GM23338 (cell line): ENCODE measurements at regions not wholly inside any gene's neighbourhood (a gene's known extent, or its start where the extent isn't known, plus 50 kb on each side); places are given as distances from the start of the nearest gene placed in this dataset.

Experiments
- ATAC-seq: fragments of 200-7000 bp; cut with Tn5 transposase; 3 replicates; pipeline ENCODE4 v1.9.1; 2020
- DNase-seq: peaks from one replicate; pipeline ENCODE4 v3.0.0-alpha.2; 2015; ENCODE audit warnings: low spot score
- H2AFZ ChIP-seq: fragments of 200-600 bp; sonication (generic); 2 replicates; pipeline ENCODE4 v1.8.0; 2016; ENCODE audit warnings: antibody characterized with exemption, mild to moderate bottlenecking, moderate library complexity
- H3F3A ChIP-seq: fragments of 200-600 bp; sonication (generic); replicated peaks from 2 replicates; pipeline ENCODE4 v1.8.0; 2017; ENCODE audit warnings: antibody characterized with exemption, mixed run types, low read depth
- H3K27ac ChIP-seq: fragments of 200-600 bp; sonication (generic); 2 replicates; pipeline ENCODE4 v1.6.1; 2016; ENCODE audit warnings: low read depth
- H3K27me3 ChIP-seq: fragments of 200-600 bp; sonication (generic); 2 replicates; pipeline ENCODE4 v1.8.0; 2016; ENCODE audit warnings: mild to moderate bottlenecking, mixed run types, moderate library complexity; ENCODE audit not compliant: insufficient read depth
- H3K36me3 ChIP-seq: fragments of 200-600 bp; sonication (generic); 2 replicates; pipeline ENCODE4 v1.8.0; 2016; ENCODE audit warnings: mild to moderate bottlenecking; ENCODE audit not compliant: insufficient read depth
- H3K4me1 ChIP-seq: fragments of 200-600 bp; sonication (generic); 2 replicates; pipeline ENCODE4 v1.8.0; 2016; ENCODE audit warnings: mild to moderate bottlenecking, moderate library complexity; ENCODE audit not compliant: insufficient read depth
- H3K4me2 ChIP-seq: fragments of 200-600 bp; sonication (generic); 2 replicates; pipeline ENCODE4 v1.7.1; 2017; ENCODE audit warnings: mixed run types
- H3K4me3 ChIP-seq: fragments of 200-600 bp; sonication (generic); 2 replicates; pipeline ENCODE4 v1.6.1; 2016; ENCODE audit warnings: mixed run types
- H3K79me2 ChIP-seq: fragments of 200-600 bp; sonication (generic); replicated peaks from 2 replicates; pipeline ENCODE4 v1.8.0; 2017; ENCODE audit warnings: mild to moderate bottlenecking; ENCODE audit not compliant: insufficient read depth
- H3K9me2 ChIP-seq: fragments of 200-600 bp; sonication (generic); 2 replicates; pipeline ENCODE4 v1.8.0; 2017; ENCODE audit not compliant: insufficient read depth
- H4K20me1 ChIP-seq: fragments of 200-600 bp; sonication (generic); replicated peaks from 2 replicates; pipeline ENCODE4 v1.8.0; 2017; ENCODE audit warnings: mild to moderate bottlenecking; ENCODE audit not compliant: insufficient read depth
- H3K27ac Mint-ChIP-seq: 2 replicates; pipeline ENCODE4 v1.8.0; 2020; ENCODE audit warnings: inconsistent platforms, mild to moderate bottlenecking, moderate library complexity, mixed read lengths
- H3K27me3 Mint-ChIP-seq: 3 replicates; pipeline ENCODE4 v1.8.0; 2022; ENCODE audit warnings: low read depth, mild to moderate bottlenecking, moderate library complexity, mixed read lengths, inconsistent platforms; ENCODE audit not compliant: insufficient read depth, poor library complexity
- H3K36me3 Mint-ChIP-seq: 3 replicates; pipeline ENCODE4 v1.8.0; 2021; ENCODE audit warnings: low read depth, mild to moderate bottlenecking, inconsistent platforms, moderate library complexity, mixed read lengths
- H3K4me1 Mint-ChIP-seq: 3 replicates; pipeline ENCODE4 v1.8.0; 2020; ENCODE audit warnings: mild to moderate bottlenecking, inconsistent platforms, mixed read lengths
- H3K4me3 Mint-ChIP-seq: 3 replicates; pipeline ENCODE4 v1.8.0; 2021; ENCODE audit warnings: moderate library complexity, mild to moderate bottlenecking, inconsistent platforms, mixed read lengths
- H3K9me3 Mint-ChIP-seq: 3 replicates; pipeline ENCODE4 v1.8.0; 2020; ENCODE audit warnings: moderate library complexity, mild to moderate bottlenecking, inconsistent platforms, mixed read lengths
- EZH2phosphoT487 ChIP-seq: fragments of 200-600 bp; sonication (generic); IDR thresholded peaks from one replicate; pipeline ENCODE4 v1.8.1; 2018; ENCODE audit warnings: antibody characterized with exemption; ENCODE audit not compliant: unreplicated experiment
- NANOG ChIP-seq: IDR thresholded peaks from 2 replicates; pipeline ENCODE4 v1.6.1; 2016; ENCODE audit warnings: antibody characterized with exemption, borderline replicate concordance
- POLR2AphosphoS5 ChIP-seq: IDR thresholded peaks from 2 replicates; pipeline ENCODE4 v1.6.1; 2016; ENCODE audit warnings: antibody characterized with exemption, low read depth
- STAT1 ChIP-seq: IDR thresholded peaks from one replicate; pipeline ENCODE4 v1.6.1; 2016; ENCODE audit warnings: antibody characterized with exemption; ENCODE audit not compliant: unreplicated experiment
- ZNF331 ChIP-seq: fragments of 250-450 bp; sonication (Bioruptor Pico); IDR thresholded peaks from 2 replicates; pipeline ENCODE4 v1.5.0; 2020; ENCODE audit warnings: low read depth, mild to moderate bottlenecking, moderate library complexity
- TF ChIP-seq, protein P1 (sequence below): IDR thresholded peaks from one replicate; pipeline ENCODE4 v1.6.1; 2018; ENCODE audit warnings: antibody characterized with exemption; ENCODE audit not compliant: unreplicated experiment
- TF ChIP-seq, protein P2 (sequence below), 2 experiments: fragments of 200-600 bp in 1 of 2; sonication (generic) in 1 of 2; conservative IDR thresholded peaks; 2 replicates each; pipeline versions ENCODE4 v1.5.1 to v1.6.1; 2016 to 2017; ENCODE audit warnings: antibody characterized with exemption in 2 of 2, low read depth in 2 of 2, mild to moderate bottlenecking in 2 of 2, moderate library complexity in 1 of 2
- TF ChIP-seq, protein P3 (sequence below): fragments of 250-450 bp; sonication (Bioruptor Pico); IDR thresholded peaks from 2 replicates; pipeline ENCODE4 v1.5.0; 2020; ENCODE audit warnings: mild to moderate bottlenecking, moderate library complexity

DNA sequence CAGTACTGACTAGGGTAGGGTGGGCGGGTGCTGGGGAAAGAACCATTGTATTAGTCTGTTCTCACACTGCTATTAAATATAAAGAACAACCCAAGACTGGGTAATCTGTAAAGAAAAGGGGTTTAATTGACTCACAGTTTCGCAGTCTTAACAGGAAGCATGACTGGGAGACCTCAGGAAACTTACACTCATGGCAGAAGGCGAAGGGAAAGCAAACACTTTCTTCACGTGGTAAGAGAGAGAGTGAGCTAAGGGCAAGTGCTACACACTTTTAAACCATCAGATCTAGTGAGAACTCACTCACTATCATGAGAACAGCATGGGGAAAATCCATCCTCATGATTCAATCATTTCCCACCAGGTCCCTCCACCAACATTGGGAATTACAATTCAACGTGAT, 98.0 kb downstream of the OXSM start:
- DNase-seq = no peak
- Histone ChIP-seq H3K4me2 (no peak overlapping the region), H3K27me3 (no peaks in the 10 kb centered on the region), H3K36me3 (no peaks in the 10 kb centered on the region), H3F3A (no peaks in the 10 kb centered on the region), H3K4me3 (no peak overlapping the region), H4K20me1 (no peaks in the 10 kb centered on the region), H2AFZ (no peak overlapping the region), H3K9me2 (peaks cover 4% of the 10 kb centered on the region; the same call in 1 of the 2 replicates), H3K4me1 (peaks cover 11% of the 10 kb centered on the region), H3K27ac (no peak overlapping the region), H3K79me2 (no peaks in the 10 kb centered on the region)
- Mint-ChIP-seq H3K27ac (no peak overlapping the region), H3K4me3 (no peak overlapping the region), H3K27me3 (peaks cover 4% of the 10 kb centered on the region), H3K36me3 (no peaks in the 10 kb centered on the region), H3K4me1 (peaks cover 12% of the 10 kb centered on the region; the same call in 2 of the 3 replicates), H3K9me3 (no peaks in the 10 kb centered on the region)
- no peak for TF ChIP-seq STAT1
- TF ChIP-seq NANOG = no peak
- TF ChIP-seq, protein P1, sequence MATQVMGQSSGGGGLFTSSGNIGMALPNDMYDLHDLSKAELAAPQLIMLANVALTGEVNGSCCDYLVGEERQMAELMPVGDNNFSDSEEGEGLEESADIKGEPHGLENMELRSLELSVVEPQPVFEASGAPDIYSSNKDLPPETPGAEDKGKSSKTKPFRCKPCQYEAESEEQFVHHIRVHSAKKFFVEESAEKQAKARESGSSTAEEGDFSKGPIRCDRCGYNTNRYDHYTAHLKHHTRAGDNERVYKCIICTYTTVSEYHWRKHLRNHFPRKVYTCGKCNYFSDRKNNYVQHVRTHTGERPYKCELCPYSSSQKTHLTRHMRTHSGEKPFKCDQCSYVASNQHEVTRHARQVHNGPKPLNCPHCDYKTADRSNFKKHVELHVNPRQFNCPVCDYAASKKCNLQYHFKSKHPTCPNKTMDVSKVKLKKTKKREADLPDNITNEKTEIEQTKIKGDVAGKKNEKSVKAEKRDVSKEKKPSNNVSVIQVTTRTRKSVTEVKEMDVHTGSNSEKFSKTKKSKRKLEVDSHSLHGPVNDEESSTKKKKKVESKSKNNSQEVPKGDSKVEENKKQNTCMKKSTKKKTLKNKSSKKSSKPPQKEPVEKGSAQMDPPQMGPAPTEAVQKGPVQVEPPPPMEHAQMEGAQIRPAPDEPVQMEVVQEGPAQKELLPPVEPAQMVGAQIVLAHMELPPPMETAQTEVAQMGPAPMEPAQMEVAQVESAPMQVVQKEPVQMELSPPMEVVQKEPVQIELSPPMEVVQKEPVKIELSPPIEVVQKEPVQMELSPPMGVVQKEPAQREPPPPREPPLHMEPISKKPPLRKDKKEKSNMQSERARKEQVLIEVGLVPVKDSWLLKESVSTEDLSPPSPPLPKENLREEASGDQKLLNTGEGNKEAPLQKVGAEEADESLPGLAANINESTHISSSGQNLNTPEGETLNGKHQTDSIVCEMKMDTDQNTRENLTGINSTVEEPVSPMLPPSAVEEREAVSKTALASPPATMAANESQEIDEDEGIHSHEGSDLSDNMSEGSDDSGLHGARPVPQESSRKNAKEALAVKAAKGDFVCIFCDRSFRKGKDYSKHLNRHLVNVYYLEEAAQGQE = no peak
- TF ChIP-seq, protein P2, sequence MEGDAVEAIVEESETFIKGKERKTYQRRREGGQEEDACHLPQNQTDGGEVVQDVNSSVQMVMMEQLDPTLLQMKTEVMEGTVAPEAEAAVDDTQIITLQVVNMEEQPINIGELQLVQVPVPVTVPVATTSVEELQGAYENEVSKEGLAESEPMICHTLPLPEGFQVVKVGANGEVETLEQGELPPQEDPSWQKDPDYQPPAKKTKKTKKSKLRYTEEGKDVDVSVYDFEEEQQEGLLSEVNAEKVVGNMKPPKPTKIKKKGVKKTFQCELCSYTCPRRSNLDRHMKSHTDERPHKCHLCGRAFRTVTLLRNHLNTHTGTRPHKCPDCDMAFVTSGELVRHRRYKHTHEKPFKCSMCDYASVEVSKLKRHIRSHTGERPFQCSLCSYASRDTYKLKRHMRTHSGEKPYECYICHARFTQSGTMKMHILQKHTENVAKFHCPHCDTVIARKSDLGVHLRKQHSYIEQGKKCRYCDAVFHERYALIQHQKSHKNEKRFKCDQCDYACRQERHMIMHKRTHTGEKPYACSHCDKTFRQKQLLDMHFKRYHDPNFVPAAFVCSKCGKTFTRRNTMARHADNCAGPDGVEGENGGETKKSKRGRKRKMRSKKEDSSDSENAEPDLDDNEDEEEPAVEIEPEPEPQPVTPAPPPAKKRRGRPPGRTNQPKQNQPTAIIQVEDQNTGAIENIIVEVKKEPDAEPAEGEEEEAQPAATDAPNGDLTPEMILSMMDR (conservative IDR thresholded peaks at IDR 0.05; ENCODE audit: low read depth in 2 of 2) = no peak
- no peak for TF ChIP-seq EZH2phosphoT487
- no peak for TF ChIP-seq POLR2AphosphoS5
- TF ChIP-seq ZNF331 (CRISPR knock-in tag) = no peak
- TF ChIP-seq, protein P3, sequence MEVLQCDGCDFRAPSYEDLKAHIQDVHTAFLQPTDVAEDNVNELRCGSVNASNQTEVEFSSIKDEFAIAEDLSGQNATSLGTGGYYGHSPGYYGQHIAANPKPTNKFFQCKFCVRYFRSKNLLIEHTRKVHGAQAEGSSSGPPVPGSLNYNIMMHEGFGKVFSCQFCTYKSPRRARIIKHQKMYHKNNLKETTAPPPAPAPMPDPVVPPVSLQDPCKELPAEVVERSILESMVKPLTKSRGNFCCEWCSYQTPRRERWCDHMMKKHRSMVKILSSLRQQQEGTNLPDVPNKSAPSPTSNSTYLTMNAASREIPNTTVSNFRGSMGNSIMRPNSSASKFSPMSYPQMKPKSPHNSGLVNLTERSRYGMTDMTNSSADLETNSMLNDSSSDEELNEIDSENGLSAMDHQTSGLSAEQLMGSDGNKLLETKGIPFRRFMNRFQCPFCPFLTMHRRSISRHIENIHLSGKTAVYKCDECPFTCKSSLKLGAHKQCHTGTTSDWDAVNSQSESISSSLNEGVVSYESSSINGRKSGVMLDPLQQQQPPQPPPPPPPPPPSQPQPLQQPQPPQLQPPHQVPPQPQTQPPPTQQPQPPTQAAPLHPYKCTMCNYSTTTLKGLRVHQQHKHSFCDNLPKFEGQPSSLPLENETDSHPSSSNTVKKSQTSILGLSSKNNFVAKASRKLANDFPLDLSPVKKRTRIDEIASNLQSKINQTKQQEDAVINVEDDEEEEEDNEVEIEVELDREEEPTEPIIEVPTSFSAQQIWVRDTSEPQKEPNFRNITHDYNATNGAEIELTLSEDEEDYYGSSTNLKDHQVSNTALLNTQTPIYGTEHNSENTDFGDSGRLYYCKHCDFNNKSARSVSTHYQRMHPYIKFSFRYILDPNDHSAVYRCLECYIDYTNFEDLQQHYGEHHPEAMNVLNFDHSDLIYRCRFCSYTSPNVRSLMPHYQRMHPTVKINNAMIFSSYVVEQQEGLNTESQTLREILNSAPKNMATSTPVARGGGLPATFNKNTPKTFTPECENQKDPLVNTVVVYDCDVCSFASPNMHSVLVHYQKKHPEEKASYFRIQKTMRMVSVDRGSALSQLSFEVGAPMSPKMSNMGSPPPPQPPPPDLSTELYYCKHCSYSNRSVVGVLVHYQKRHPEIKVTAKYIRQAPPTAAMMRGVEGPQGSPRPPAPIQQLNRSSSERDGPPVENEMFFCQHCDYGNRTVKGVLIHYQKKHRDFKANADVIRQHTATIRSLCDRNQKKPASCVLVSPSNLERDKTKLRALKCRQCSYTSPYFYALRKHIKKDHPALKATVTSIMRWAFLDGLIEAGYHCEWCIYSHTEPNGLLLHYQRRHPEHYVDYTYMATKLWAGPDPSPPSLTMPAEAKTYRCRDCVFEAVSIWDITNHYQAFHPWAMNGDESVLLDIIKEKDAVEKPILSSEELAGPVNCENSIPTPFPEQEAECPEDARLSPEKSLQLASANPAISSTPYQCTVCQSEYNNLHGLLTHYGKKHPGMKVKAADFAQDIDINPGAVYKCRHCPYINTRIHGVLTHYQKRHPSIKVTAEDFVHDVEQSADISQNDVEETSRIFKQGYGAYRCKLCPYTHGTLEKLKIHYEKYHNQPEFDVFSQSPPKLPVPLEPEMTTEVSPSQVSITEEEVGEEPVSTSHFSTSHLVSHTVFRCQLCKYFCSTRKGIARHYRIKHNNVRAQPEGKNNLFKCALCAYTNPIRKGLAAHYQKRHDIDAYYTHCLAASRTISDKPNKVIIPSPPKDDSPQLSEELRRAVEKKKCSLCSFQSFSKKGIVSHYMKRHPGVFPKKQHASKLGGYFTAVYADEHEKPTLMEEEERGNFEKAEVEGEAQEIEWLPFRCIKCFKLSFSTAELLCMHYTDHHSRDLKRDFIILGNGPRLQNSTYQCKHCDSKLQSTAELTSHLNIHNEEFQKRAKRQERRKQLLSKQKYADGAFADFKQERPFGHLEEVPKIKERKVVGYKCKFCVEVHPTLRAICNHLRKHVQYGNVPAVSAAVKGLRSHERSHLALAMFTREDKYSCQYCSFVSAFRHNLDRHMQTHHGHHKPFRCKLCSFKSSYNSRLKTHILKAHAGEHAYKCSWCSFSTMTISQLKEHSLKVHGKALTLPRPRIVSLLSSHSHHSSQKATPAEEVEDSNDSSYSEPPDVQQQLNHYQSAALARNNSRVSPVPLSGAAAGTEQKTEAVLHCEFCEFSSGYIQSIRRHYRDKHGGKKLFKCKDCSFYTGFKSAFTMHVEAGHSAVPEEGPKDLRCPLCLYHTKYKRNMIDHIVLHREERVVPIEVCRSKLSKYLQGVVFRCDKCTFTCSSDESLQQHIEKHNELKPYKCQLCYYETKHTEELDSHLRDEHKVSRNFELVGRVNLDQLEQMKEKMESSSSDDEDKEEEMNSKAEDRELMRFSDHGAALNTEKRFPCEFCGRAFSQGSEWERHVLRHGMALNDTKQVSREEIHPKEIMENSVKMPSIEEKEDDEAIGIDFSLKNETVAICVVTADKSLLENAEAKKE (CRISPR knock-in tag) = no peak
- no peak for ATAC-seq
